ENCODE measurements at regions not wholly inside any gene's neighbourhood (a gene's known extent, or its start where the extent isn't known, plus 50 kb on each side); places are given as distances from the start of the nearest gene placed in this dataset.

- no peaks in the 10 kb centered on the region for H3K27me3 ChIP-seq (ENCODE audit: control insufficient read depth, low read length)
- no peak overlapping the region for H3K4me3 ChIP-seq (ENCODE audit: low read length)
- H3K27ac ChIP-seq (ENCODE audit: low read depth, low read length): no peak overlapping the region
- no peaks in the 10 kb centered on the region for H3K4me1 ChIP-seq (ENCODE audit: control insufficient read depth, low read length)
- no peaks in the 10 kb centered on the region for H3K79me2 ChIP-seq (ENCODE audit: control insufficient read depth, low read length)
- no peaks in the 10 kb centered on the region for H3F3A ChIP-seq (ENCODE audit: control insufficient read depth, insufficient read depth)
- no peak overlapping the region for H3K4me2 ChIP-seq (ENCODE audit: low read length)
- TF ChIP-seq CTCF (IDR thresholded peaks at IDR 0.05; ENCODE audit: low read depth, low read length, poor library complexity, severe bottlenecking) (no peak), EZH2phosphoT487 (IDR thresholded peaks at IDR 0.05; ENCODE audit: borderline replicate concordance, low read length) (no peak)
- H3K9me2 ChIP-seq (replicated peaks; ENCODE audit: control insufficient read depth, low read length): no peaks in the 10 kb centered on the region
- no peaks in the 10 kb centered on the region for H3K36me3 ChIP-seq (ENCODE audit: control insufficient read depth, low read length)
- no peaks in the 10 kb centered on the region for H4K20me1 ChIP-seq (ENCODE audit: control insufficient read depth, insufficient read depth, low read depth, low read length)
- no peaks in the 10 kb centered on the region for H3K9me3 ChIP-seq (ENCODE audit: control insufficient read depth, insufficient read depth, low read length)
Observed at GRCh38 chr16:65453646-65454045, 331.8 kb upstream of the CDH11 start.

GRCh38 chr16:65449526-65449925 lies 327.7 kb upstream of the CDH11 start:
- Histone ChIP-seq H3K27ac (ENCODE audit: low read depth, low read length) (no peak overlapping the region), H3K4me3 (ENCODE audit: low read length) (no peak overlapping the region), H3K9me3 (ENCODE audit: control insufficient read depth, insufficient read depth, low read length) (no peaks in the 10 kb centered on the region; the same call in 1 of the 2 replicates), H3F3A (ENCODE audit: control insufficient read depth, insufficient read depth) (no peaks in the 10 kb centered on the region), H3K27me3 (ENCODE audit: control insufficient read depth, low read length) (no peaks in the 10 kb centered on the region), H3K4me1 (ENCODE audit: control insufficient read depth, low read length) (no peaks in the 10 kb centered on the region), H3K9me2 (replicated peaks; ENCODE audit: control insufficient read depth, low read length) (no peaks in the 10 kb centered on the region), H3K4me2 (ENCODE audit: low read length) (no peak overlapping the region), H3K79me2 (ENCODE audit: control insufficient read depth, low read length) (no peaks in the 10 kb centered on the region), H3K36me3 (ENCODE audit: control insufficient read depth, low read length) (no peaks in the 10 kb centered on the region), H4K20me1 (ENCODE audit: control insufficient read depth, insufficient read depth, low read depth, low read length) (no peaks in the 10 kb centered on the region)
- no peak for TF ChIP-seq CTCF (IDR thresholded peaks at IDR 0.05; ENCODE audit: low read depth, low read length, poor library complexity, severe bottlenecking)
- no peak for TF ChIP-seq EZH2phosphoT487 (IDR thresholded peaks at IDR 0.05; ENCODE audit: borderline replicate concordance, low read length)

GRCh38 chr16:65446427-65446826 lies 324.6 kb upstream of the CDH11 start:
- H3K79me2 ChIP-seq (ENCODE audit: control insufficient read depth, low read length): no peaks in the 10 kb centered on the region
- no peaks in the 10 kb centered on the region for H3K9me2 ChIP-seq (replicated peaks; ENCODE audit: control insufficient read depth, low read length)
- H3K27me3 ChIP-seq (ENCODE audit: control insufficient read depth, low read length): no peaks in the 10 kb centered on the region
- no peaks in the 10 kb centered on the region for H4K20me1 ChIP-seq (ENCODE audit: control insufficient read depth, insufficient read depth, low read depth, low read length)
- H3K9me3 ChIP-seq (ENCODE audit: control insufficient read depth, insufficient read depth, low read length): no peaks in the 10 kb centered on the region; the same call in 1 of the 2 replicates
- no peaks in the 10 kb centered on the region for H3F3A ChIP-seq (ENCODE audit: control insufficient read depth, insufficient read depth)
- no peak overlapping the region for H3K4me3 ChIP-seq (ENCODE audit: low read length)
- H3K4me2 ChIP-seq (ENCODE audit: low read length): no peak overlapping the region
- TF ChIP-seq EZH2phosphoT487 (IDR thresholded peaks at IDR 0.05; ENCODE audit: borderline replicate concordance, low read length): no peak
- TF ChIP-seq CTCF (IDR thresholded peaks at IDR 0.05; ENCODE audit: low read depth, low read length, poor library complexity, severe bottlenecking): no peak
- no peaks in the 10 kb centered on the region for H3K4me1 ChIP-seq (ENCODE audit: control insufficient read depth, low read length)
- no peak overlapping the region for H3K27ac ChIP-seq (ENCODE audit: low read depth, low read length)
- H3K36me3 ChIP-seq (ENCODE audit: control insufficient read depth, low read length): no peaks in the 10 kb centered on the region

All from DOHH2 (cell line).